ENCODE measurements at regions not wholly inside any gene's neighbourhood (a gene's known extent, or its start where the extent isn't known, plus 50 kb on each side); places are given as distances from the start of the nearest gene placed in this dataset.

DNA sequence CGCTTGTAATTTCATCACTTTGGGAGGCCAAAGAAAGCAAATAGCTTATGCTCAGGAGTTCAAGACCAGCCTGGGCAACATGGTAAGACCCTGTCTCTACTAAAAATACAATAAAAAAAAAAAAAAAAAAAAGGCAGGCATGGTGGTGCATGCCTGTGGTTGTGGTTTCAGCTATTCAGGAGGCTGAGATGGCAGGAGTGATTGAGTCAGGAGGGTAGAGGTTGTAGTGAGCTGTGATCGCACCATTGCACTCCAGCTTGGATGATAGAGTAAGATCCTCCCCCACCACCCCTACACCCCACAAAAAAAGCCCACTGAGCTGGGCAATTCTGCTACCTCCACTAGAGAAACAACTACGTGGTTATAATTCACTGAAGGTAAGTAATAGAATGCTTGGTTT lies 118.8 kb upstream of the PCDH18 start:
- Mint-ChIP-seq H3K9me3 (no peaks in the 10 kb centered on the region), H3K27me3 (no peaks in the 10 kb centered on the region), H3K4me1 (ENCODE audit: low read depth) (no peaks in the 10 kb centered on the region), H3K27ac (no peak overlapping the region), H3K36me3 (ENCODE audit: low read depth) (no peaks in the 10 kb centered on the region), H3K4me3 (no peak overlapping the region)
- intact Hi-C loops (cut with micrococcal nuclease): no loop called here

DNA sequence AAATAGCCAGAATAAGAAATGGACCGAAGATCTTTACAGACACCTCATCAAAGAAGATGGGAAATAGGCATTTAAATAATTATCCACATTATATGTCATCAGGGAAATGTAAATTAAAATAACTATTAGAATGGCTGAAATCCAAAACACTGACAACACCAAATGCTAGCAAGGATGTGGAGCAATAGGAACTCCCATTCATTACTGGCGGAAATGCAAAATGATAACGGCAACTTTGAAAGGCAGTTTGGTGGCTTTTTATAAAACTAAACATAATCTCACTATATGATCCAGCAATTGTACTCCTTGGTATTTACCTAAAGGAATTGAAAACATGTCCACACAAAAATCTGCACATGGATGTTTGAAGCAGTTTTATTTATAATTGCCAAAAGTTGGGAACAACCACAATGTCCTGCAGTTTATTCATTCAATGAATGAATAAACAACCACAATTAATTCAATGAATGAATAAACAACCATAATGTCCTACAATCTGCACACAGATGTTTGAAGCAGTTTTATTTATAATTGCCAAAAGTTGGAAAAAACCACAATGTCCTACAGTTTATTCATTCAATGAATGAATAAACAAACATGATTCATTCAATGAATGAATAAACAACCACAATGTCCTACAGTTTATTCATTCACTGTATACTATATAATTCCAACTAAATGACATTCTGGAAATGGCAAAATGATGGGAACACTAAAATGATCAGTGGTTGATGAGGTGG lies 117.6 kb upstream of the PCDH18 start:
- no peaks in the 10 kb centered on the region for H3K27me3 Mint-ChIP-seq
- H3K4me1 Mint-ChIP-seq (ENCODE audit: low read depth): no peaks in the 10 kb centered on the region
- no peaks in the 10 kb centered on the region for H3K9me3 Mint-ChIP-seq
- intact Hi-C loops (cut with micrococcal nuclease): no loop called here
- H3K36me3 Mint-ChIP-seq (ENCODE audit: low read depth): no peaks in the 10 kb centered on the region
- no peak overlapping the region for H3K27ac Mint-ChIP-seq
- H3K4me3 Mint-ChIP-seq: no peak overlapping the region

DNA sequence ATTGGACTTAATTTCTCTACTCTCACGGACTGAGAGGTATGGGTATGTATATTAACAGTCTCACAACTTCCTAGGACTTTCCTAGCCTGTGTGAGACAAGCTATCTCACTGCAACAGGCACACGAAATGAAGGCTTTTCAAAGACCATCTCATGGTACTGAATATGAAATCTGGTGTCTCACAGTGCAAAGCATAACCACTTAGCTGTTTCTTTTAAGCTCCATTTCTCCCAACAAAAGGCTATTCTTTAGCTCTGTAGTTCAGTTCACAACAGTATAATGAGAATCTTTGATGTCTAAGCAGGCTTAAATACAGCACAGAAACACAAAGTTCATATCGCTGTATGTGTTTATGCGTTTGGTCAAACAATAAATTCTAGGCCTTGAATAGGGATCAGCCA lies 116.2 kb upstream of the PCDH18 start:
- no peaks in the 10 kb centered on the region for H3K4me1 Mint-ChIP-seq (ENCODE audit: low read depth)
- no peaks in the 10 kb centered on the region for H3K9me3 Mint-ChIP-seq
- H3K27ac Mint-ChIP-seq: no peak overlapping the region
- intact Hi-C loops (cut with micrococcal nuclease): no loop called here
- H3K4me3 Mint-ChIP-seq: no peak overlapping the region
- H3K36me3 Mint-ChIP-seq (ENCODE audit: low read depth): no peaks in the 10 kb centered on the region
- no peaks in the 10 kb centered on the region for H3K27me3 Mint-ChIP-seq

DNA sequence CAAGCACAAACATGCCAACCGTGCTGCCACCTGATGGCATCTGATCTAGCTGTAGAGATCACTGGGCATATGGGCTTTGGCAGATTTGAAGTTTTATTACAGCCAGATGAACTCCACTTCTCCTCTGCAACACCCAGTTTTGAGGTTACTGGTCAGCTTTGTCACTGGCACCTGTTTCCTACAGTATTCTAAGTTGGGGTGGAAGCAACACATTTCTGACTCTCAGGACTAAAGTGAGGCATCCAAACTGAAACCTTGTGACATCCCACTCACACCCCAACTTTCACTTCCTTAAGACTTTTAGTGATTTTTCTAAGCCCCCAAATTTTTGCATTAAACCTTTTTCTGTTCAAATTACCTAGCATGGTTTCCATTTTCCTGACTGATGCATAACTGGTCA lies 115.1 kb upstream of the PCDH18 start:
- H3K9me3 Mint-ChIP-seq: no peaks in the 10 kb centered on the region
- H3K27ac Mint-ChIP-seq: no peak overlapping the region
- H3K27me3 Mint-ChIP-seq: no peaks in the 10 kb centered on the region
- H3K4me1 Mint-ChIP-seq (ENCODE audit: low read depth): no peaks in the 10 kb centered on the region
- no peak overlapping the region for H3K4me3 Mint-ChIP-seq
- no peaks in the 10 kb centered on the region for H3K36me3 Mint-ChIP-seq (ENCODE audit: low read depth)
- intact Hi-C loops (cut with micrococcal nuclease): no loop called here

DNA sequence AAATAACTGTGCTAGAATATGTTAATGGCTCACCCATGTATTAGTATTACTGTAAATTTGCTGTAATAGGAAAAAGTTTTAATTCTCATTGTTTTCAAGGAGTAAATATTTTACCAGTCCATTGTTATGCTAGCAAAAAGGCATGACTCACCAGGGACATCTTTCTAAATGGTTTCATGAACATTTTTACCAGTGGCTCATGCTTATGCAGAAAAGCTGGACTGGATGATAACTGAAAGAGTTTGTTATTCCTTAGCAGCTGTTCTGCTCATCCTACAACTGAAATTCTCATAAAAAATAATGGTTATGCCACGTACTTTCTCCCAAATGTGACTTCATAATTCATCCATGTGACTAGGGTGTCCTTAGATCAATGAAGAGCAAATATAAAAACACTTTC lies 111.9 kb upstream of the PCDH18 start:
- no peaks in the 10 kb centered on the region for H3K4me1 Mint-ChIP-seq (ENCODE audit: low read depth)
- no peaks in the 10 kb centered on the region for H3K27me3 Mint-ChIP-seq
- no peak overlapping the region for H3K27ac Mint-ChIP-seq
- no peaks in the 10 kb centered on the region for H3K9me3 Mint-ChIP-seq
- intact Hi-C loops (cut with micrococcal nuclease): no loop called here
- no peaks in the 10 kb centered on the region for H3K36me3 Mint-ChIP-seq (ENCODE audit: low read depth)
- H3K4me3 Mint-ChIP-seq: no peak overlapping the region

DNA sequence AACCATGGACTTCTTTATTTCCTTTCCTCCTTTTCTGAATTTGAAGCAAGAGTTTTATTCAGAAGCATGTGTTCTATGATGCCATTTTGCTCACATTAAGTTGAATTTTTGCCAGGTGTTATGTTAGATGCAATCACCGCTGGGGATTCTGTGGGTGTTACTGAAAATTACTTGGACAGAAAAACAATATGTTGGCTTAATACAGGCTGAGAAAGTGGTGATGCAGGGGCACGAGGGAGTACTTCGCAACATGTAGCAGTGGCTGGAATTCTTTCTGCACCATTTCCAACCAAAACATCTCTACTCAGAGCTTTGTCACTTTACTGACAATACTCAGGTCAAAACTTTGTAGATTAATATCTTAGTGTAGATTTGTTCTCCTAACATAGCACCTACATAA lies 109.2 kb upstream of the PCDH18 start:
- H3K27ac Mint-ChIP-seq: no peak overlapping the region
- intact Hi-C loops (cut with micrococcal nuclease): no loop called here
- no peak overlapping the region for H3K4me3 Mint-ChIP-seq

GRCh38 chr4:137640838-137641158 lies 108.5 kb upstream of the PCDH18 start:
- intact Hi-C loops (cut with micrococcal nuclease): no loop called here
- no peaks in the 10 kb centered on the region for H3K27me3 Mint-ChIP-seq

More for the DNA sequence above, 109.2 kb upstream of the PCDH18 start:
- Mint-ChIP-seq H3K9me3 (no peaks in the 10 kb centered on the region), H3K36me3 (ENCODE audit: low read depth) (no peaks in the 10 kb centered on the region), H3K27me3 (no peaks in the 10 kb centered on the region), H3K4me1 (ENCODE audit: low read depth) (no peaks in the 10 kb centered on the region)

DNA sequence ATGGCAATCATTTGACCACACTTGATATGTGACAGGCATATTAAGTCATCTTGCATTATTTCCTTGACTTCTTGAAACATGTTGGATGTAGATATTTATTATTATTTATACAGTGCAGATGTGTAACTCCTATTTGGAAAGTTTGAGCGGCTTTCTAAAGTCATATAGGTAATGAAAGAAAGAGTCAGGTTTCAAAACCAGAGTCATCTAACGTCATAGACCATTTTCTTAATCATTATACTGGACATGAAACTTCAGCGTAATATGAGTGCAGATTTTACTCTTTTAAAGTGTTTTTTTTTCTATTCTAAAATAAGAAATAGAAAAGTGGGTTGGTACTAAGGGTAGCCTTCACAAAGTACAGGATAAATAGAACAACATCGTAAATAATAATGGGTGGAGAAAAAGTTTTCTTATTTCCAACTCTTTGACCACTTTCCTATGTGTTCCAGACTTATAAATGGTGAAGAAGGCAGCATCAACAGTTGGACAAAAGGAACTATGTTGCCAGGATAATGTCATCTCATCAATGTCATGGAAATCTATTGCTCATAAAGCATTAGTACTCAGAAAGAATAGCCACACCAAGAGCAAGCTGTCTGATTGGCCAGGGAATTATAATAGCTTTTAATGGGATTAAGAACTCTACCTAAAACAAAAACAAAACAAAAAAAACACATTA lies 108.0 kb upstream of the PCDH18 start:
- intact Hi-C loops (cut with micrococcal nuclease): no loop called here
- Mint-ChIP-seq H3K4me3 (no peak overlapping the region), H3K27ac (no peak overlapping the region), H3K36me3 (ENCODE audit: low read depth) (no peaks in the 10 kb centered on the region), H3K4me1 (ENCODE audit: low read depth) (no peaks in the 10 kb centered on the region), H3K9me3 (no peaks in the 10 kb centered on the region), H3K27me3 (no peaks in the 10 kb centered on the region)

More at GRCh38 chr4:137640838-137641158, 108.5 kb upstream of the PCDH18 start:
- Mint-ChIP-seq H3K27ac (no peak overlapping the region), H3K36me3 (ENCODE audit: low read depth) (no peaks in the 10 kb centered on the region), H3K9me3 (no peaks in the 10 kb centered on the region), H3K4me1 (ENCODE audit: low read depth) (no peaks in the 10 kb centered on the region), H3K4me3 (no peak overlapping the region)

DNA sequence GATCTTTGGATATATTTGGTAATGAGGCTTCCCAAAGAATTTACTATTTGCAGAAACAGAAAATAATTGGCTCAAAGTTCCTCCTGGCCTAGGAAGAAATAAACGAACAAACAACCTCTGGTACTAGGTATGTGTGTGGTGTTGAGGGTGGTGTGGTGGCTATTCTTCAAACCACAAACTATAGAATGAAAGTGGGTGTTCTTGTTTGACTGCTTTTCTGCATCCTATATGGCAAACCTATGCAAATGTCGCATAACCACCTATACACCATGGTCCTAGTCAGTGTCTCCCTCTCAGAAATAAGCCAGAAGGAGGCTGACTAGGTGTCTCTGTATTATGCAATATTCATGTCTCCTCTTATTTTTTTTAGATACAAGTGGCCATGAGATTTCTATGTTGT lies 106.6 kb upstream of the PCDH18 start:
- Mint-ChIP-seq H3K27ac (no peak overlapping the region), H3K27me3 (no peaks in the 10 kb centered on the region), H3K36me3 (ENCODE audit: low read depth) (no peaks in the 10 kb centered on the region), H3K9me3 (no peaks in the 10 kb centered on the region), H3K4me3 (no peak overlapping the region), H3K4me1 (ENCODE audit: low read depth) (no peaks in the 10 kb centered on the region)
- intact Hi-C loops (cut with micrococcal nuclease): no loop called here

- Mint-ChIP-seq H3K9me3 (no peaks in the 10 kb centered on the region), H3K4me3 (no peak overlapping the region), H3K4me1 (ENCODE audit: low read depth) (no peaks in the 10 kb centered on the region), H3K27me3 (no peaks in the 10 kb centered on the region), H3K36me3 (ENCODE audit: low read depth) (no peaks in the 10 kb centered on the region), H3K27ac (no peak overlapping the region)
- intact Hi-C loops (cut with micrococcal nuclease): no loop called here
Observed at GRCh38 chr4:137635601-137636000, 103.3 kb upstream of the PCDH18 start.

- H3K9me3 Mint-ChIP-seq: no peaks in the 10 kb centered on the region
- H3K36me3 Mint-ChIP-seq (ENCODE audit: low read depth): no peaks in the 10 kb centered on the region
- no peak overlapping the region for H3K27ac Mint-ChIP-seq
- no peaks in the 10 kb centered on the region for H3K4me1 Mint-ChIP-seq (ENCODE audit: low read depth)
- no peaks in the 10 kb centered on the region for H3K27me3 Mint-ChIP-seq
- intact Hi-C loops (cut with micrococcal nuclease): no loop called here
- H3K4me3 Mint-ChIP-seq: no peak overlapping the region
Observed at GRCh38 chr4:137635108-137635507, 102.8 kb upstream of the PCDH18 start.

DNA sequence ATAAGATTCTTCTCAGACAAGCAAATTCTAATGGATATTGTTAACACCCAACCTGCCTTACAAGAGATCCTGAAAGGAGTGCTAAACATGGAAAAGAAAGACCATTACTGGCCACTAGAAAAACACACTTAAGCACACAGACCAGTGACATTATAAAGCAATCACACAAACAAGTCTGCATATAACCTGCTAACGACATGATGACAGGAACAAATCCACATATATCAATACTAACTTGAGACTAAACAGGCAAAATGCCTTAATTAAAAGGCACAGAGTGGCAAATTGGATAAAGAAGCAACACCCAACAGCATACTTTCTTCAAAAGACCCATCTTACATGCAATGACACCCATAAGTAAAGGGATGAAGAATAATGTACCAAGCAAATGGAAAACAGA lies 100.5 kb upstream of the PCDH18 start:
- H3K4me1 Mint-ChIP-seq (ENCODE audit: low read depth): no peaks in the 10 kb centered on the region
- H3K9me3 Mint-ChIP-seq: no peaks in the 10 kb centered on the region
- H3K4me3 Mint-ChIP-seq: no peak overlapping the region
- no peak overlapping the region for H3K27ac Mint-ChIP-seq
- no peaks in the 10 kb centered on the region for H3K27me3 Mint-ChIP-seq
- intact Hi-C loops (cut with micrococcal nuclease): no loop called here
- no peaks in the 10 kb centered on the region for H3K36me3 Mint-ChIP-seq (ENCODE audit: low read depth)

DNA sequence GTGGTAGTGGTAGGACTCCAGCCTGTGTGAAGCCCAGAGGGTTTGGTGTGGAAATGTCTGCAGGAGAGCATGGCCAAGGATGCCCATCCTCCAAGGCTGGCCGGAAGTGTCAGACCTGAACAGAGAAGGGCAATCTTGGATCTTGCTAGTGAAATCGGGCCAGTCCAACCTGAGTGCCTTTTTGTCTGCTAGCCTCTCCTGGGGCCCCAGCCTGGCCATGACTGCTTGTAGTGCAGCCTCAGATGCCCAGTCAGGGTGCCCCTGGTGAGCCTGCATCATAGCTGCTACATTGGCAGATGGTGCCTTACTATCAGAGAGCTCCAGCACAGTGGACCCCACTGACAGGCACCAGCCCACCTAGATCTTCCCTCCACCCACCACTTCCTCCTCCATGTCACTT lies 99.3 kb upstream of the PCDH18 start:
- no peaks in the 10 kb centered on the region for H3K36me3 Mint-ChIP-seq (ENCODE audit: low read depth)
- no peak overlapping the region for H3K27ac Mint-ChIP-seq
- intact Hi-C loops (cut with micrococcal nuclease): no loop called here
- no peak overlapping the region for H3K4me3 Mint-ChIP-seq
- no peaks in the 10 kb centered on the region for H3K27me3 Mint-ChIP-seq
- no peaks in the 10 kb centered on the region for H3K9me3 Mint-ChIP-seq
- no peaks in the 10 kb centered on the region for H3K4me1 Mint-ChIP-seq (ENCODE audit: low read depth)

GRCh38 chr4:137630252-137630651 lies 98.0 kb upstream of the PCDH18 start:
- no peaks in the 10 kb centered on the region for H3K27me3 Mint-ChIP-seq
- no peak overlapping the region for H3K4me3 Mint-ChIP-seq
- no peaks in the 10 kb centered on the region for H3K9me3 Mint-ChIP-seq
- H3K27ac Mint-ChIP-seq: no peak overlapping the region
- H3K36me3 Mint-ChIP-seq (ENCODE audit: low read depth): no peaks in the 10 kb centered on the region
- no peaks in the 10 kb centered on the region for H3K4me1 Mint-ChIP-seq (ENCODE audit: low read depth)
- intact Hi-C loops (cut with micrococcal nuclease): no loop called here

All from dendritic cell treated with granulocyte-macrophage colony-stimulating factor and Interleukin-4, amounts not matched to agents 40 ng/mL and 50 ng/mL, for 4 days (primary cell).